ENCODE measurements at regions not wholly inside any gene's neighbourhood (a gene's known extent, or its start where the extent isn't known, plus 50 kb on each side); places are given as distances from the start of the nearest gene placed in this dataset.

GRCh38 chrX:142661696-142662095 is 364.0 kb upstream of the SPANXN4 start:
- dilution Hi-C loops (cut with MboI; ENCODE audit: extremely low pct_ligation_motif_present, low sequenced_read_pairs) (no loop called here), intact Hi-C loops (cut with micrococcal nuclease) (no loop called here)
- CTCF ChIA-PET: no interaction called here
- POLR2A ChIA-PET: no interaction called here
- H3K9me3 ChIP-seq (replicated peaks; ENCODE audit: control insufficient read depth, insufficient read depth, low read length): no peaks in the 10 kb centered on the region
- no peak for TF ChIP-seq CTCF (IDR thresholded peaks at IDR 0.05; ENCODE audit: extremely low read depth in 1 of 2, insufficient read depth in 1 of 2, low read depth in 1 of 2, low read length in 2 of 2)
- TF ChIP-seq MAX (IDR thresholded peaks at IDR 0.05; ENCODE audit: insufficient read depth, insufficient read length): no peak
- TF ChIP-seq JUN (IDR thresholded peaks at IDR 0.05; ENCODE audit: borderline replicate concordance, insufficient read depth, insufficient read length, low read depth): no peak
- TF ChIP-seq FOS (IDR thresholded peaks at IDR 0.05; ENCODE audit: borderline replicate concordance, insufficient read depth, low read length): no peak
- TF ChIP-seq POLR2AphosphoS5 (IDR thresholded peaks at IDR 0.05; ENCODE audit: insufficient read depth, low read depth, low read length): no peak
- no peak for TF ChIP-seq EZH2 (IDR thresholded peaks at IDR 0.05; ENCODE audit: borderline replicate concordance, low read depth, low read length, severe bottlenecking)
- no peak for TF ChIP-seq POLR2A (IDR thresholded peaks at IDR 0.05; ENCODE audit: low read depth, low read length)
- no peak for TF ChIP-seq MYC (IDR thresholded peaks at IDR 0.05; ENCODE audit: low read depth, low read length)
- TF ChIP-seq GATA2 (IDR thresholded peaks at IDR 0.05; ENCODE audit: insufficient read depth, insufficient read length, low read depth, low read length): no peak
- H3K27ac ChIP-seq (ENCODE audit: insufficient read depth, low read depth, low read length): no peak overlapping the region
- H3K4me2 ChIP-seq (ENCODE audit: insufficient read depth, low read length): no peak overlapping the region
- H2AFZ ChIP-seq (ENCODE audit: low read depth, low read length): no peak overlapping the region
- no peaks in the 10 kb centered on the region for H3K79me2 ChIP-seq (ENCODE audit: control insufficient read depth, insufficient read depth, low read length)
- H3K9ac ChIP-seq (replicated peaks; ENCODE audit: extremely low read depth, insufficient read depth, low read length): no peak overlapping the region
- H3K36me3 ChIP-seq (ENCODE audit: control insufficient read depth in 2 of 2, extremely low read depth in 1 of 2, insufficient read depth in 2 of 2, low read length in 2 of 2): no peaks in the 10 kb centered on the region
- no peaks in the 10 kb centered on the region for H3K27me3 ChIP-seq (ENCODE audit: control insufficient read depth in 2 of 2, insufficient read depth in 2 of 2, low read length in 2 of 2)
- FAIRE-seq (no peak), DNase-seq (ENCODE audit: low read depth, low spot score) (no peak)
- no peak overlapping the region for H3K4me3 ChIP-seq (replicated peaks in 1 of 3; ENCODE audit: insufficient read depth in 1 of 3, low read depth in 1 of 3, low read length in 3 of 3)
- H3K9me1 ChIP-seq (replicated peaks; ENCODE audit: control insufficient read depth, extremely low read depth, insufficient read depth, low read length): no peaks in the 10 kb centered on the region
- H4K20me1 ChIP-seq (replicated peaks; ENCODE audit: control insufficient read depth, extremely low read depth, insufficient read depth, low read length): no peaks in the 10 kb centered on the region
- H3K4me1 ChIP-seq (ENCODE audit: control insufficient read depth, extremely low read depth, insufficient read depth, low read length): no peaks in the 10 kb centered on the region
- BruUV-seq (replicated peaks): no TSS peak
